GM23338 (cell line): ENCODE measurements at regions not wholly inside any gene's neighbourhood (a gene's known extent, or its start where the extent isn't known, plus 50 kb on each side); places are given as distances from the start of the nearest gene placed in this dataset.

Experiments used
- ATAC-seq: fragments of 200-7000 bp; cut with Tn5 transposase; 3 replicates; pipeline ENCODE4 v1.9.1; 2020
- DNase-seq: peaks from one replicate; pipeline ENCODE4 v3.0.0-alpha.2; 2015; ENCODE audit warnings: low spot score
- H2AFZ ChIP-seq: fragments of 200-600 bp; sonication (generic); 2 replicates; pipeline ENCODE4 v1.8.0; 2016; ENCODE audit warnings: antibody characterized with exemption, mild to moderate bottlenecking, moderate library complexity
- H3F3A ChIP-seq: fragments of 200-600 bp; sonication (generic); replicated peaks from 2 replicates; pipeline ENCODE4 v1.8.0; 2017; ENCODE audit warnings: antibody characterized with exemption, mixed run types, low read depth
- H3K27ac ChIP-seq: fragments of 200-600 bp; sonication (generic); 2 replicates; pipeline ENCODE4 v1.6.1; 2016; ENCODE audit warnings: low read depth
- H3K27me3 ChIP-seq: fragments of 200-600 bp; sonication (generic); 2 replicates; pipeline ENCODE4 v1.8.0; 2016; ENCODE audit warnings: mild to moderate bottlenecking, mixed run types, moderate library complexity; ENCODE audit not compliant: insufficient read depth
- H3K36me3 ChIP-seq: fragments of 200-600 bp; sonication (generic); 2 replicates; pipeline ENCODE4 v1.8.0; 2016; ENCODE audit warnings: mild to moderate bottlenecking; ENCODE audit not compliant: insufficient read depth
- H3K4me1 ChIP-seq: fragments of 200-600 bp; sonication (generic); 2 replicates; pipeline ENCODE4 v1.8.0; 2016; ENCODE audit warnings: mild to moderate bottlenecking, moderate library complexity; ENCODE audit not compliant: insufficient read depth
- H3K4me2 ChIP-seq: fragments of 200-600 bp; sonication (generic); 2 replicates; pipeline ENCODE4 v1.7.1; 2017; ENCODE audit warnings: mixed run types
- H3K4me3 ChIP-seq: fragments of 200-600 bp; sonication (generic); 2 replicates; pipeline ENCODE4 v1.6.1; 2016; ENCODE audit warnings: mixed run types
- H3K79me2 ChIP-seq: fragments of 200-600 bp; sonication (generic); replicated peaks from 2 replicates; pipeline ENCODE4 v1.8.0; 2017; ENCODE audit warnings: mild to moderate bottlenecking; ENCODE audit not compliant: insufficient read depth
- H3K9me2 ChIP-seq: fragments of 200-600 bp; sonication (generic); 2 replicates; pipeline ENCODE4 v1.8.0; 2017; ENCODE audit not compliant: insufficient read depth
- H4K20me1 ChIP-seq: fragments of 200-600 bp; sonication (generic); replicated peaks from 2 replicates; pipeline ENCODE4 v1.8.0; 2017; ENCODE audit warnings: mild to moderate bottlenecking; ENCODE audit not compliant: insufficient read depth
- H3K27ac Mint-ChIP-seq: 2 replicates; pipeline ENCODE4 v1.8.0; 2020; ENCODE audit warnings: inconsistent platforms, mild to moderate bottlenecking, moderate library complexity, mixed read lengths
- H3K27me3 Mint-ChIP-seq: 3 replicates; pipeline ENCODE4 v1.8.0; 2022; ENCODE audit warnings: low read depth, mild to moderate bottlenecking, moderate library complexity, mixed read lengths, inconsistent platforms; ENCODE audit not compliant: insufficient read depth, poor library complexity
- H3K36me3 Mint-ChIP-seq: 3 replicates; pipeline ENCODE4 v1.8.0; 2021; ENCODE audit warnings: low read depth, mild to moderate bottlenecking, inconsistent platforms, moderate library complexity, mixed read lengths
- H3K4me1 Mint-ChIP-seq: 3 replicates; pipeline ENCODE4 v1.8.0; 2020; ENCODE audit warnings: mild to moderate bottlenecking, inconsistent platforms, mixed read lengths
- H3K4me3 Mint-ChIP-seq: 3 replicates; pipeline ENCODE4 v1.8.0; 2021; ENCODE audit warnings: moderate library complexity, mild to moderate bottlenecking, inconsistent platforms, mixed read lengths
- H3K9me3 Mint-ChIP-seq: 3 replicates; pipeline ENCODE4 v1.8.0; 2020; ENCODE audit warnings: moderate library complexity, mild to moderate bottlenecking, inconsistent platforms, mixed read lengths
- CREB1 ChIP-seq: fragments of 250-450 bp; sonication (Bioruptor Pico); IDR thresholded peaks from 2 replicates; pipeline ENCODE4 v1.5.0; 2020; ENCODE audit warnings: low read depth, mild to moderate bottlenecking, moderate library complexity
- CTCF ChIP-seq, 2 experiments: fragments of 200-600 bp in 1 of 2; sonication (generic) in 1 of 2; conservative IDR thresholded peaks; 2 replicates each; pipeline versions ENCODE4 v1.5.1 to v1.6.1; 2016 to 2017; ENCODE audit warnings: antibody characterized with exemption in 2 of 2, low read depth in 2 of 2, mild to moderate bottlenecking in 2 of 2, moderate library complexity in 1 of 2
- EZH2 ChIP-seq: fragments of 200-600 bp; sonication (generic); IDR thresholded peaks from one replicate; pipeline ENCODE4 v1.8.0; 2017; ENCODE audit warnings: antibody characterized with exemption, mild to moderate bottlenecking, low read depth; ENCODE audit not compliant: unreplicated experiment
- JUNB ChIP-seq: IDR thresholded peaks from one replicate; pipeline ENCODE4 v1.6.1; 2016; ENCODE audit warnings: antibody characterized with exemption; ENCODE audit not compliant: unreplicated experiment
- NANOG ChIP-seq: IDR thresholded peaks from 2 replicates; pipeline ENCODE4 v1.6.1; 2016; ENCODE audit warnings: antibody characterized with exemption, borderline replicate concordance
- POLR2AphosphoS5 ChIP-seq: IDR thresholded peaks from 2 replicates; pipeline ENCODE4 v1.6.1; 2016; ENCODE audit warnings: antibody characterized with exemption, low read depth
- REST ChIP-seq: IDR thresholded peaks from one replicate; pipeline ENCODE4 v1.6.1; 2018; ENCODE audit warnings: antibody characterized with exemption; ENCODE audit not compliant: unreplicated experiment
- STAT1 ChIP-seq: IDR thresholded peaks from one replicate; pipeline ENCODE4 v1.6.1; 2016; ENCODE audit warnings: antibody characterized with exemption; ENCODE audit not compliant: unreplicated experiment
- ZNF114 ChIP-seq: fragments of 250-450 bp; sonication (Bioruptor Pico); IDR thresholded peaks from 2 replicates; pipeline ENCODE4 v1.5.0; 2020; ENCODE audit warnings: mild to moderate bottlenecking, moderate library complexity
- ZNF331 ChIP-seq: fragments of 250-450 bp; sonication (Bioruptor Pico); IDR thresholded peaks from 2 replicates; pipeline ENCODE4 v1.5.0; 2020; ENCODE audit warnings: low read depth, mild to moderate bottlenecking, moderate library complexity
- ZNF462 ChIP-seq: fragments of 250-450 bp; sonication (Bioruptor Pico); IDR thresholded peaks from 2 replicates; pipeline ENCODE4 v1.5.0; 2020; ENCODE audit warnings: mild to moderate bottlenecking, moderate library complexity
- TF ChIP-seq, protein P1 (sequence below): IDR thresholded peaks from 2 replicates; pipeline ENCODE4 v1.6.1; 2016; ENCODE audit warnings: antibody characterized with exemption

DNA sequence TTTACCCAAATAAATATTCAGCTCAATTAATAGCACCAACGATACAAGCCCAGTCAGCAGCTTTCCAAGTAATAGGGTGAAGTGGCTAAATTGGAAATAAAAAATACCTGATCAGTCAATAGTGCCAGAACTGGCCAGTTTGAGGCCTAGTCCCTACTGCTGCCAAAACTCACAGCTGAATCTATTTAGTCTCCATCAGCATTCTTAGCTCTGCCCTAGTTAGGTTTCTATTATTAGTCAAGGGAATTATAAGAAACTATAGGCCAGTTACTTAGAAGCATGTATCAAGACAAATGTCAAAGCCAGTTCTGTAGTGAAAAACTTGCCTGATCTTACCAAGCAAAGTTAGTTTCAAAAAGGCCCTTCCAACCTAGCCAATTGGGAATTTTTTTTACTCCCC is 146.2 kb upstream of the ZBTB20 start:
- H3K4me3 ChIP-seq, result no peak overlapping the region
- no peak overlapping the region for H3K27ac ChIP-seq
- H4K20me1 ChIP-seq, result no peaks in the 10 kb centered on the region
- DNase-seq, result no peak
- Mint-ChIP-seq H3K4me1 (no peaks in the 10 kb centered on the region; the same call in 2 of the 3 replicates), H3K4me3 (no peak overlapping the region), H3K9me3 (no peaks in the 10 kb centered on the region), H3K36me3 (no peaks in the 10 kb centered on the region), H3K27ac (no peak overlapping the region), H3K27me3 (no peaks in the 10 kb centered on the region)
- H3K4me2 ChIP-seq, result no peak overlapping the region
- H3K27me3 ChIP-seq, result no peaks in the 10 kb centered on the region
- TF ChIP-seq STAT1 (no peak), POLR2AphosphoS5 (no peak), CTCF (conservative IDR thresholded peaks at IDR 0.05; ENCODE audit: low read depth in 2 of 2) (no peak), EZH2 (no peak), ZNF114 (no peak), ZNF331 (no peak), ZNF462 (CRISPR knock-in tag) (no peak), CREB1 (CRISPR knock-in tag) (no peak), REST (no peak), JUNB (no peak), NANOG (no peak)
- TF ChIP-seq, protein P1, sequence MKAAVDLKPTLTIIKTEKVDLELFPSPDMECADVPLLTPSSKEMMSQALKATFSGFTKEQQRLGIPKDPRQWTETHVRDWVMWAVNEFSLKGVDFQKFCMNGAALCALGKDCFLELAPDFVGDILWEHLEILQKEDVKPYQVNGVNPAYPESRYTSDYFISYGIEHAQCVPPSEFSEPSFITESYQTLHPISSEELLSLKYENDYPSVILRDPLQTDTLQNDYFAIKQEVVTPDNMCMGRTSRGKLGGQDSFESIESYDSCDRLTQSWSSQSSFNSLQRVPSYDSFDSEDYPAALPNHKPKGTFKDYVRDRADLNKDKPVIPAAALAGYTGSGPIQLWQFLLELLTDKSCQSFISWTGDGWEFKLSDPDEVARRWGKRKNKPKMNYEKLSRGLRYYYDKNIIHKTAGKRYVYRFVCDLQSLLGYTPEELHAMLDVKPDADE, result no peak
- H3K4me1 ChIP-seq, result no peaks in the 10 kb centered on the region
- H3K79me2 ChIP-seq, result no peaks in the 10 kb centered on the region
- H2AFZ ChIP-seq, result no peak overlapping the region
- H3K36me3 ChIP-seq, result no peaks in the 10 kb centered on the region
- ATAC-seq, result no peak
- peaks cover 3% of the 10 kb centered on the region; the same call in 1 of the 2 replicates for H3K9me2 ChIP-seq
- H3F3A ChIP-seq, result no peaks in the 10 kb centered on the region
